HEK293T (cell line): ENCODE measurements at regions not wholly inside any gene's neighbourhood (a gene's known extent, or its start where the extent isn't known, plus 50 kb on each side); places are given as distances from the start of the nearest gene placed in this dataset.

Experiments
- CTCF ChIA-PET: fragments of 350-600 bp; formaldehyde crosslinking; extraction: SDS; loops from one replicate; lab custom pipeline; 2021; ENCODE audit warnings: antibody characterized with exemption, inconsistent platforms; lab: Yijun Ruan, JAX
- POLR2A ChIA-PET: fragments of 350-600 bp; formaldehyde crosslinking; extraction: SDS; loops from one replicate; lab custom pipeline; 2020; ENCODE audit warnings: antibody characterized with exemption, inconsistent platforms; lab: Yijun Ruan, JAX
- DNase-seq: peaks from one replicate; pipeline ENCODE4 v3.0.0; 2012; ENCODE audit warnings: mixed read lengths; ENCODE audit errors: extremely low spot score
- ARNT ChIP-seq: fragments of 450-650 bp; IDR thresholded peaks from 2 replicates; pipeline ENCODE4 v1.6.1; 2017; ENCODE audit warnings: mild to moderate bottlenecking
- BHLHE40 ChIP-seq: fragments of 450-650 bp; IDR thresholded peaks from 2 replicates; pipeline ENCODE4 v1.6.1; 2016; ENCODE audit warnings: mild to moderate bottlenecking, moderate library complexity, borderline replicate concordance
- CTBP1 ChIP-seq: fragments of 450-650 bp; IDR thresholded peaks from 2 replicates; pipeline ENCODE4 v1.6.1; 2016; ENCODE audit warnings: borderline replicate concordance
- ELF4 ChIP-seq: fragments of 450-650 bp; IDR thresholded peaks from 2 replicates; pipeline ENCODE4 v1.6.1; 2017; ENCODE audit warnings: antibody characterized with exemption
- FOXA1 ChIP-seq: fragments of 450-650 bp; IDR thresholded peaks from 2 replicates; pipeline ENCODE4 v1.6.1; 2016; ENCODE audit warnings: mild to moderate bottlenecking
- FOXK2 ChIP-seq: fragments of 450-650 bp; IDR thresholded peaks from 2 replicates; pipeline ENCODE4 v1.6.1; 2016; ENCODE audit warnings: mild to moderate bottlenecking
- FOXM1 ChIP-seq: fragments of 450-650 bp; IDR thresholded peaks from 2 replicates; pipeline ENCODE4 v1.6.1; 2017; ENCODE audit warnings: mild to moderate bottlenecking, borderline replicate concordance
- HDGF ChIP-seq: fragments of 450-650 bp; IDR thresholded peaks from 2 replicates; pipeline ENCODE4 v1.6.1; 2017; ENCODE audit warnings: antibody characterized with exemption, borderline replicate concordance
- L3MBTL2 ChIP-seq: fragments of 450-650 bp; conservative IDR thresholded peaks from 2 replicates; pipeline ENCODE4 v1.6.1; 2016; ENCODE audit warnings: mild to moderate bottlenecking
- LEF1 ChIP-seq: fragments of 450-650 bp; IDR thresholded peaks from 2 replicates; pipeline ENCODE4 v1.6.1; 2017; ENCODE audit warnings: mild to moderate bottlenecking, borderline replicate concordance
- NFRKB ChIP-seq: fragments of 450-650 bp; IDR thresholded peaks from 2 replicates; pipeline ENCODE4 v1.6.1; 2016; ENCODE audit warnings: mild to moderate bottlenecking, moderate library complexity
- SP1 ChIP-seq: fragments of 450-650 bp; IDR thresholded peaks from 2 replicates; pipeline ENCODE4 v1.6.1; 2017
- SUZ12 ChIP-seq: fragments of 450-650 bp; IDR thresholded peaks from 2 replicates; pipeline ENCODE4 v1.6.1; 2016; ENCODE audit warnings: mild to moderate bottlenecking
- TARDBP ChIP-seq: fragments of 450-650 bp; IDR thresholded peaks from 2 replicates; pipeline ENCODE4 v1.6.1; 2016
- ZNF384 ChIP-seq: fragments of 450-650 bp; IDR thresholded peaks from 2 replicates; pipeline ENCODE4 v1.6.1; 2016
- TF ChIP-seq, protein P1 (sequence below): fragments of 450-650 bp; IDR thresholded peaks from 2 replicates; pipeline ENCODE4 v1.6.1; 2016

DNA sequence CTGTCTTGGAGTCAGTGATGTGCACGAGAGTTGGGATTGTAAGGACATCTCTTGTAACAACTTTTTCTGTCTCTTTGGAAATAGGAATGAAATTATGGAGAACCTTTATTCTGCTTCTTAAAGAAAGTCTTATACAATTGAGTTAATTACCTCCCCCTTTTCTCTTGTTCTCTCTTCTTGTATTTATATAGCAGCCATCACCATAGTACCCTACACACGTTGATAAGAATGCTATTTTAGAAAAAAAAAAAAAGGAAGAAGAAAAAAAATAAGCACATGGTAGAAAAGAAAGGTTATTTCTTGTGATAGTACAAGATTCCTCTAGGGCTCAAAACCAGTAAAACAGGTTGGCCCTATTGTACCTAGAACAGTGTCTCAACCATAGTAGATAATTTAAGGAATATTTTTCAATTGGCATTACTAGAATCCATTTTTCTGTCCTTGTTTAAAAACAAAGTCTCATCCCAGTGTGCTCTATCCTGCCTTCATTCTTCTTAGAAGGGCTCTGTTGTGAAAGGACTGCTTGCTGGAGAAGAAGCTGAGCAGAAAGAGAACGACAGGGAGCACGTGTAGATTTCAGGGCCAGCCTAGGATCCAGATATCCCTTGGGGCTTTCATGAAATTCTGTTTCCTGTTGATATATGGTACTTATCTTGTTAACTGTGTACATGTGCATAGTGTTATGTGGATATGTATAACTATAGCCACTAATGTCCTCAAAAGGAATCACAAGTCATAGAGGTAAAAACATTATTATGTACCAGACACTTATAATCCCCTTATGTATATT, 392.3 kb upstream of the MEF2C start:
- ChIA-PET CTCF (no interaction called here), POLR2A (no interaction called here)
- DNase-seq, result no peak
- TF ChIP-seq FOXM1 (no peak), HDGF (no peak), FOXA1 (no peak), SUZ12 (no peak), LEF1 (no peak), L3MBTL2 (no peak), FOXK2 (no peak), ARNT (no peak), SP1 (no peak), NFRKB (no peak), ZNF384 (no peak)

DNA sequence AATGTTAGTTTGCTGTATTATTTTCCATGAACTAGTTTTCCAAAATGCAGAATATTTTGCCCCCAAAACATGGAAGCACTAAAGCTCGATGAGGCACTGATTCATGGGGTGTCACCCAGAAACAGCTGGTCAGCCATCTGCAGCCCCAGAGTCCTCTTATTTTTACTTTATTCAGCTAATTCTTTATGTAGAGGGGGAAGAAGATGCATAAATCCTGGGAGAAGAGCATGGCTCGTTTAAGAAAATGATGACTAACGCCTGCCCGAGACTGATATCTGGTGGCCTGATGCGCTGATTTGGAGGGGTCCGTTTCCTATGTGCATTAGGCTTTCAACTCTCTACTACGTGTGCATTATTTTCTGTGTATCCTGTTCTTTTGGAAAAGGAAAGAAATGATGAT, 390.3 kb upstream of the MEF2C start:
- no peak for DNase-seq
- POLR2A ChIA-PET, result no interaction called here
- TF ChIP-seq ARNT, result no peak
- no peak for TF ChIP-seq L3MBTL2
- TF ChIP-seq SP1, result no peak
- no peak for TF ChIP-seq SUZ12
- TF ChIP-seq ZNF384, result no peak
- TF ChIP-seq ELF4, result no peak
- TF ChIP-seq FOXK2, result no peak
- TF ChIP-seq, protein P1, sequence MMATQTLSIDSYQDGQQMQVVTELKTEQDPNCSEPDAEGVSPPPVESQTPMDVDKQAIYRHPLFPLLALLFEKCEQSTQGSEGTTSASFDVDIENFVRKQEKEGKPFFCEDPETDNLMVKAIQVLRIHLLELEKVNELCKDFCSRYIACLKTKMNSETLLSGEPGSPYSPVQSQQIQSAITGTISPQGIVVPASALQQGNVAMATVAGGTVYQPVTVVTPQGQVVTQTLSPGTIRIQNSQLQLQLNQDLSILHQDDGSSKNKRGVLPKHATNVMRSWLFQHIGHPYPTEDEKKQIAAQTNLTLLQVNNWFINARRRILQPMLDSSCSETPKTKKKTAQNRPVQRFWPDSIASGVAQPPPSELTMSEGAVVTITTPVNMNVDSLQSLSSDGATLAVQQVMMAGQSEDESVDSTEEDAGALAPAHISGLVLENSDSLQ, result no peak
- TF ChIP-seq FOXM1, result no peak
- TF ChIP-seq NFRKB, result no peak
- TF ChIP-seq TARDBP, result no peak
- no peak for TF ChIP-seq HDGF
- TF ChIP-seq LEF1, result no peak
- no peak for TF ChIP-seq CTBP1
- no peak for TF ChIP-seq BHLHE40
- CTCF ChIA-PET, result no interaction called here

- POLR2A ChIA-PET, result no interaction called here
- CTCF ChIA-PET, result no interaction called here
- DNase-seq, result no peak
- TF ChIP-seq FOXA1 (no peak), ELF4 (no peak), ARNT (no peak), ZNF384 (no peak), NFRKB (no peak), HDGF (no peak), TARDBP (no peak), BHLHE40 (no peak), SUZ12 (no peak), SP1 (no peak), FOXK2 (no peak), CTBP1 (no peak), FOXM1 (no peak)
- TF ChIP-seq, protein P1, result no peak
Measured at GRCh38 chr5:89270901-89271300, 387.9 kb upstream of the MEF2C start.

- CTCF ChIA-PET, result no interaction called here
- TF ChIP-seq, protein P1, result no peak
- TF ChIP-seq L3MBTL2, result no peak
- no peak for TF ChIP-seq LEF1
- TF ChIP-seq ARNT, result no peak
- TF ChIP-seq SP1, result no peak
- no peak for TF ChIP-seq ZNF384
- TF ChIP-seq SUZ12, result no peak
- TF ChIP-seq FOXM1, result no peak
- TF ChIP-seq CTBP1, result no peak
- no peak for TF ChIP-seq HDGF
- no peak for TF ChIP-seq BHLHE40
- TF ChIP-seq FOXA1, result no peak
- POLR2A ChIA-PET, result no interaction called here
- no peak for DNase-seq
Measured at GRCh38 chr5:89269721-89270120, 386.7 kb upstream of the MEF2C start.

DNA sequence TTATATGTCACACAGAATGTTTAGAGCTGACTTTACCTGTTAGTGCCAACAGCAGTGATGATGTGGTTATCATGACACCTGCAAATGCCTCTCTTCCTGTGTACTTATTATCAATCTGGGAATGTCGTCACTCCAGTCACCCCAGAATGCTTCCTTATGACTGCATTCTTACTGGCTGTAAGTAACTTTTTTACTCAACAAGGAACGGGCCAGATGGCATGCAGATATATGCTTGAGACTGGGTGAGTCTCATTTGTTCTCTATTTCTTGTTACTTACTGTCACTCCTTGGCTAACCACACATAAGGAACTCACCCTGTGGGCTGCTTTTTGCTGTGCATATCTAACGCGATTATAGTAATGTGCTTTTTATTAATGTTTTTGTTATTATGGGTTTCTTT, 385.5 kb upstream of the MEF2C start:
- CTCF ChIA-PET, result no interaction called here
- TF ChIP-seq SP1 (no peak), CTBP1 (no peak), ELF4 (no peak), SUZ12 (no peak), FOXA1 (no peak), FOXM1 (no peak), TARDBP (no peak), HDGF (no peak), L3MBTL2 (no peak), ZNF384 (no peak), NFRKB (no peak), FOXK2 (no peak), ARNT (no peak)
- TF ChIP-seq, protein P1, result no peak
- DNase-seq, result no peak
- POLR2A ChIA-PET, result no interaction called here
